ENCODE measurements at regions not wholly inside any gene's neighbourhood (a gene's known extent, or its start where the extent isn't known, plus 50 kb on each side); places are given as distances from the start of the nearest gene placed in this dataset.

GRCh38 chr3:178291574-178292370 is 244.5 kb upstream of the KCNMB2 start:
- no peak for DNase-seq

- no peak for DNase-seq
Observed at GRCh38 chr3:178295292-178295912, 240.8 kb upstream of the KCNMB2 start.

GRCh38 chr3:178297199-178297598 is 239.0 kb upstream of the KCNMB2 start:
- DNase-seq: no peak

GRCh38 chr3:178297740-178298139 is 238.5 kb upstream of the KCNMB2 start:
- no peak for DNase-seq

- DNase-seq: no peak
Observed at GRCh38 chr3:178300441-178300959, 235.7 kb upstream of the KCNMB2 start.

GRCh38 chr3:178302966-178303930 is 233.0 kb upstream of the KCNMB2 start:
- no peak for DNase-seq

- DNase-seq: no peak
Observed at GRCh38 chr3:178304758-178305467, 231.3 kb upstream of the KCNMB2 start.

- DNase-seq: no peak
Observed at GRCh38 chr3:178306432-178307115, 229.7 kb upstream of the KCNMB2 start.

- DNase-seq: no peak
Observed at GRCh38 chr3:178308771-178309170, 227.5 kb upstream of the KCNMB2 start.

GRCh38 chr3:178310949-178311348 is 225.3 kb upstream of the KCNMB2 start:
- DNase-seq: no peak

- DNase-seq: no peak
Observed at GRCh38 chr3:178313716-178314115, 222.5 kb upstream of the KCNMB2 start.

GRCh38 chr3:178318340-178318739 is 217.9 kb upstream of the KCNMB2 start:
- DNase-seq: no peak

- DNase-seq: no peak
Observed at GRCh38 chr3:178318941-178319816, 217.1 kb upstream of the KCNMB2 start.

GRCh38 chr3:178320456-178321351 is 215.5 kb upstream of the KCNMB2 start:
- DNase-seq: no peak

- DNase-seq: no peak
Observed at GRCh38 chr3:178324356-178324755, 211.9 kb upstream of the KCNMB2 start.

- no peak for DNase-seq
Observed at GRCh38 chr3:178325330-178325729, 210.9 kb upstream of the KCNMB2 start.

- no peak for DNase-seq
Observed at GRCh38 chr3:178329936-178330335, 206.3 kb upstream of the KCNMB2 start.

- no peak for DNase-seq
Observed at GRCh38 chr3:178334239-178334638, 202.0 kb upstream of the KCNMB2 start.

- no peak for DNase-seq
Observed at GRCh38 chr3:178336336-178336735, 199.9 kb upstream of the KCNMB2 start.

GRCh38 chr3:178340506-178340905 is 195.7 kb upstream of the KCNMB2 start:
- DNase-seq: no peak
